GM12878 (cell line): ENCODE measurements at regions not wholly inside any gene's neighbourhood (a gene's known extent, or its start where the extent isn't known, plus 50 kb on each side); places are given as distances from the start of the nearest gene placed in this dataset.

Experiments used
- ATAC-seq: fragments of 200-7000 bp; cut with Tn5 transposase; 3 replicates; pipeline ENCODE4 v1.9.1; 2020; ENCODE audit warnings: mild to moderate bottlenecking, moderate library complexity
- BruUV-seq: library from RNA; stranded (reverse); fragments of 400-500 nt; replicated peaks from 2 replicates; lab custom pipeline; 2021; lab: Mats Ljungman, UMichigan
- CTCF ChIA-PET: fragments of 300-600 bp; sonication (Branson Sonifier 250); formaldehyde crosslinking; extraction: SDS; loops from one replicate; lab custom pipeline; 2021; ENCODE audit warnings: inconsistent platforms; lab: Yijun Ruan, JAX
- POLR2A ChIA-PET: fragments of 350-600 bp; formaldehyde crosslinking; extraction: SDS; loops from one replicate; lab custom pipeline; 2021; ENCODE audit warnings: inconsistent platforms; lab: Charles Lee
- RAD21 ChIA-PET: fragments of 300-600 bp; sonication (Branson Sonifier 250); formaldehyde crosslinking; loops from one replicate; lab custom pipeline; 2023; ENCODE audit warnings: antibody characterized with exemption; ENCODE audit not compliant: unreplicated experiment; lab: Charles Lee
- SMC1A ChIA-PET: fragments of 300-600 bp; sonication (Branson Sonifier 250); formaldehyde crosslinking; loops from one replicate; lab custom pipeline; 2023; ENCODE audit not compliant: unreplicated experiment, uncharacterized antibody; lab: Charles Lee
- DNase-seq: peaks from one replicate; pipeline ENCODE4 v3.0.0-alpha.2; 2011; ENCODE audit warnings: low read depth, low spot score
- FAIRE-seq: peaks from 3 replicates; lab custom pipeline; 2011; peaks lifted over from hg19 to GRCh38; lab: Jason Lieb, UNC
- H2AFZ ChIP-seq: 2 replicates; pipeline ENCODE4 v1.6.0; 2011; ENCODE audit warnings: low read depth, low read length, control low read depth; ENCODE audit not compliant: control insufficient read depth
- H3K27ac ChIP-seq: 2 replicates; pipeline ENCODE4 v1.5.1; 2011; ENCODE audit warnings: control low read depth; ENCODE audit not compliant: control insufficient read depth, insufficient read depth
- H3K27me3 ChIP-seq, 2 experiments: replicated peaks in 1 of 2; 2 replicates each; pipeline versions ENCODE4 v1.6.0 to v1.6.1; 2011; ENCODE audit warnings: low read length in 1 of 2; ENCODE audit not compliant: control insufficient read depth in 2 of 2, insufficient read depth in 2 of 2
- H3K36me3 ChIP-seq, 2 experiments: 2 replicates each; pipeline ENCODE4 v1.5.1; 2011; ENCODE audit warnings: low read length in 1 of 2; ENCODE audit not compliant: control insufficient read depth in 2 of 2, insufficient read depth in 2 of 2
- H3K4me1 ChIP-seq: 2 replicates; pipeline ENCODE4 v1.6.1; 2011; ENCODE audit warnings: mild to moderate bottlenecking, low read length, moderate library complexity, mixed read lengths; ENCODE audit not compliant: control insufficient read depth, insufficient read depth
- H3K4me2 ChIP-seq: 2 replicates; pipeline ENCODE4 v1.6.0; 2011; ENCODE audit warnings: control low read depth; ENCODE audit not compliant: control insufficient read depth, insufficient read depth
- H3K4me3 ChIP-seq: fragments of 200-600 bp; sonication (generic); 2 replicates; pipeline ENCODE4 v1.5.1; 2016
- H3K79me2 ChIP-seq: 2 replicates; pipeline ENCODE4 v1.6.0; 2011; ENCODE audit warnings: low read length; ENCODE audit not compliant: control insufficient read depth, insufficient read depth
- H3K9ac ChIP-seq: 2 replicates; pipeline ENCODE4 v1.8.0; 2011; ENCODE audit warnings: low read length, control low read depth, mixed read lengths; ENCODE audit not compliant: control insufficient read depth, insufficient read depth
- H3K9me3 ChIP-seq: replicated peaks from 3 replicates; pipeline ENCODE4 v1.5.1; 2011; ENCODE audit warnings: mild to moderate bottlenecking, low read length; ENCODE audit not compliant: control insufficient read depth, insufficient read depth
- H4K20me1 ChIP-seq: 2 replicates; pipeline ENCODE4 v1.6.0; 2011; ENCODE audit not compliant: control insufficient read depth, insufficient read depth
- HCFC1 ChIP-seq: fragments of 150-350 bp; IDR thresholded peaks from 2 replicates; pipeline ENCODE4 v1.6.1; 2014; ENCODE audit warnings: low read length
- PAX8 ChIP-seq: fragments of 450-650 bp; IDR thresholded peaks from 2 replicates; pipeline ENCODE4 v1.6.1; 2017; ENCODE audit warnings: mild to moderate bottlenecking, moderate library complexity
- POLR2A ChIP-seq: IDR thresholded peaks from 2 replicates; pipeline ENCODE4 v1.6.1; 2011; ENCODE audit warnings: low read depth, mild to moderate bottlenecking, low read length
- SRF ChIP-seq, 2 experiments: IDR thresholded peaks; 2 replicates each; pipeline ENCODE4 v1.6.1; 2011; ENCODE audit warnings: low read depth in 2 of 2, low read length in 2 of 2, mild to moderate bottlenecking in 1 of 2, moderate library complexity in 1 of 2
- WGBS: methylation state at CpG from one replicate; pipeline ENCODE4 v1.1.6; 2016; ENCODE audit warnings: low lambda C conversion rate; ENCODE audit not compliant: insufficient replicate concordance, insufficient coverage; ENCODE audit errors: missing lambda C conversion rate; 5-methylcytosine and 5-hydroxymethylcytosine counted together
- in situ Hi-C: fragments of 300-500 bp; cut with MboI; formaldehyde crosslinking; loops from 9 replicates; pipeline ENCODE4 v1.14.3; 2018; ENCODE audit warnings: mixed read lengths
- intact Hi-C: fragments of 100-400 bp; cut with micrococcal nuclease; formaldehyde crosslinking; loops from one replicate; pipeline ENCODE4 v1.14.2; 2022; ENCODE audit not compliant: unreplicated experiment
- TF ChIP-seq, protein P1 (sequence below): IDR thresholded peaks from 2 replicates; pipeline ENCODE4 v1.6.1; 2012; ENCODE audit warnings: low read length, inconsistent platforms
- TF ChIP-seq, protein P2 (sequence below): fragments of 450-650 bp; formaldehyde crosslinking; IDR thresholded peaks from 2 replicates; pipeline ENCODE4 v1.4.0; 2020; ENCODE audit warnings: mild to moderate bottlenecking, moderate library complexity
- TF ChIP-seq, protein P3 (sequence below): IDR thresholded peaks from 2 replicates; pipeline ENCODE4 v1.6.1; 2012; ENCODE audit warnings: improper control_type of control experiment, low read depth, low read length; ENCODE audit not compliant: insufficient replicate concordance

DNA sequence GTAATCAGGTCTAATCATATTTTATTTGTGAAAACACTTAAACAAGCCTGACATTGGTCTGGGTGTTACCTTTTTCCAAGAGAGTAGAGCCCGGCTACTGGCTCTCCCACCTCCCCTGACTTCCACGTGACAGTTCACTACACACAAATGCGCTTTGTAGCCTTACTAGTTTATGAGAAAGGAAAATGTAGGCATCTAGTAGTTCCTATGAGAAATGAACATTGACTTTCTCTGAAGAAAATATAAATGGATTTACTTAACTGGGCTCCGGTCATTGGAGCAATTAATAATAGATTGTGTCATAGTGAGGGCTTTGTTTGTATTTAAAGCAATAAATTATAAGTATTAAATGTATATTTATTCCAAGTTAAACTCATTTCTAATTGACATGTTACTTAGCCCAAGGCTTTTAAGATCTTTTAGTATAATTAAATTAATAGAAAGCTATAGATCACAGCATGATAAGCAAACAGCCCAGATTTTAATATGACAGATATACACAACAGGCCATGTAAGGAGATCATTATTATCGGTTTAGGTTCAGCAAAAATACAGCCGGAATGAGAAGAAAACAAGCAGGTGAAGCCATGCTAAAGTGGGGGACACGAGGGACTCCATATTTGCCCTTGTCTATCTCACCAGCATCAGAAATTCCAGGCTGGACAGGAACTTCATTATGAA is 756.5 kb upstream of the ADAMTS16 start:
- intact Hi-C loops, result no loop called here
- ChIA-PET SMC1A (no interaction called here), RAD21 (no interaction called here), POLR2A (no interaction called here), CTCF (no interaction called here)
- in situ Hi-C loops, result no loop called here
- ATAC-seq (no peak), DNase-seq (no peak), FAIRE-seq (no peak)
- Histone ChIP-seq H3K79me2 (no peaks in the 10 kb centered on the region), H3K27me3 (no peaks in the 10 kb centered on the region), H3K4me3 (no peak overlapping the region), H3K27ac (no peak overlapping the region), H3K9me3 (no peaks in the 10 kb centered on the region), H2AFZ (no peak overlapping the region), H4K20me1 (no peaks in the 10 kb centered on the region), H3K36me3 (no peaks in the 10 kb centered on the region), H3K9ac (no peak overlapping the region), H3K4me1 (no peaks in the 10 kb centered on the region), H3K4me2 (no peak overlapping the region)
- no TSS peak for BruUV-seq
- TF ChIP-seq, protein P1, sequence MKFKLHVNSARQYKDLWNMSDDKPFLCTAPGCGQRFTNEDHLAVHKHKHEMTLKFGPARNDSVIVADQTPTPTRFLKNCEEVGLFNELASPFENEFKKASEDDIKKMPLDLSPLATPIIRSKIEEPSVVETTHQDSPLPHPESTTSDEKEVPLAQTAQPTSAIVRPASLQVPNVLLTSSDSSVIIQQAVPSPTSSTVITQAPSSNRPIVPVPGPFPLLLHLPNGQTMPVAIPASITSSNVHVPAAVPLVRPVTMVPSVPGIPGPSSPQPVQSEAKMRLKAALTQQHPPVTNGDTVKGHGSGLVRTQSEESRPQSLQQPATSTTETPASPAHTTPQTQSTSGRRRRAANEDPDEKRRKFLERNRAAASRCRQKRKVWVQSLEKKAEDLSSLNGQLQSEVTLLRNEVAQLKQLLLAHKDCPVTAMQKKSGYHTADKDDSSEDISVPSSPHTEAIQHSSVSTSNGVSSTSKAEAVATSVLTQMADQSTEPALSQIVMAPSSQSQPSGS, result no peak
- WGBS, result 15% methylated on average over 7 of the region's 7 CpGs

DNA sequence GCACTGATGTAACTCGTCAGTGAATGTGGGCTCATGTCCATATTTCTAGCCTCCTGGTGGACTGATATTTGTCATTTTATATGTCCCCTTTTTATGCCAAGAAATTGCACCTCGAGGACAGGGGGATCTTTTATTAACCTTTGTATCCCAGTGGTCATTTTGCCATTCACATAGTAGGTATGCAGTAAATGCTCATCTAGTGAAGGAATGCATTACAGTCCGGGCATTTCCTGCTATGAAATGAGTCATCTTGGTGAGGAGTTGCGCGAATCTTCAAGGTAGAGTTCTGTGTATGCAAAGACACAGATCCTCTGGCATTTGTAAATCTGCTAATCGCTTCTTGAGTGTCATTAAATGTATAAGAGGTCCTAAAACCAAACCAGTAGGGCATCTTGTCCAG is 755.5 kb upstream of the ADAMTS16 start:
- Histone ChIP-seq H2AFZ (no peak overlapping the region), H3K27me3 (no peaks in the 10 kb centered on the region), H3K4me3 (no peak overlapping the region), H3K27ac (no peak overlapping the region), H3K4me1 (no peaks in the 10 kb centered on the region), H3K79me2 (no peaks in the 10 kb centered on the region), H3K4me2 (no peak overlapping the region), H4K20me1 (no peaks in the 10 kb centered on the region), H3K9ac (no peak overlapping the region), H3K36me3 (no peaks in the 10 kb centered on the region), H3K9me3 (no peaks in the 10 kb centered on the region)
- CTCF ChIA-PET, result no interaction called here
- SMC1A ChIA-PET, result no interaction called here
- in situ Hi-C loops, result no loop called here
- ATAC-seq (no peak), DNase-seq (no peak), FAIRE-seq (no peak)
- RAD21 ChIA-PET, result no interaction called here
- POLR2A ChIA-PET, result no interaction called here
- intact Hi-C loops, result no loop called here
- BruUV-seq, result no TSS peak
- 16% methylated on average over 6 of the region's 6 CpGs for WGBS
- TF ChIP-seq PAX8 (no peak), HCFC1 (no peak), SRF (IDR thresholded peaks at IDR 0.05; ENCODE audit: low read depth in 2 of 2, low read length in 2 of 2) (no peak), POLR2A (no peak)
- TF ChIP-seq, protein P2, sequence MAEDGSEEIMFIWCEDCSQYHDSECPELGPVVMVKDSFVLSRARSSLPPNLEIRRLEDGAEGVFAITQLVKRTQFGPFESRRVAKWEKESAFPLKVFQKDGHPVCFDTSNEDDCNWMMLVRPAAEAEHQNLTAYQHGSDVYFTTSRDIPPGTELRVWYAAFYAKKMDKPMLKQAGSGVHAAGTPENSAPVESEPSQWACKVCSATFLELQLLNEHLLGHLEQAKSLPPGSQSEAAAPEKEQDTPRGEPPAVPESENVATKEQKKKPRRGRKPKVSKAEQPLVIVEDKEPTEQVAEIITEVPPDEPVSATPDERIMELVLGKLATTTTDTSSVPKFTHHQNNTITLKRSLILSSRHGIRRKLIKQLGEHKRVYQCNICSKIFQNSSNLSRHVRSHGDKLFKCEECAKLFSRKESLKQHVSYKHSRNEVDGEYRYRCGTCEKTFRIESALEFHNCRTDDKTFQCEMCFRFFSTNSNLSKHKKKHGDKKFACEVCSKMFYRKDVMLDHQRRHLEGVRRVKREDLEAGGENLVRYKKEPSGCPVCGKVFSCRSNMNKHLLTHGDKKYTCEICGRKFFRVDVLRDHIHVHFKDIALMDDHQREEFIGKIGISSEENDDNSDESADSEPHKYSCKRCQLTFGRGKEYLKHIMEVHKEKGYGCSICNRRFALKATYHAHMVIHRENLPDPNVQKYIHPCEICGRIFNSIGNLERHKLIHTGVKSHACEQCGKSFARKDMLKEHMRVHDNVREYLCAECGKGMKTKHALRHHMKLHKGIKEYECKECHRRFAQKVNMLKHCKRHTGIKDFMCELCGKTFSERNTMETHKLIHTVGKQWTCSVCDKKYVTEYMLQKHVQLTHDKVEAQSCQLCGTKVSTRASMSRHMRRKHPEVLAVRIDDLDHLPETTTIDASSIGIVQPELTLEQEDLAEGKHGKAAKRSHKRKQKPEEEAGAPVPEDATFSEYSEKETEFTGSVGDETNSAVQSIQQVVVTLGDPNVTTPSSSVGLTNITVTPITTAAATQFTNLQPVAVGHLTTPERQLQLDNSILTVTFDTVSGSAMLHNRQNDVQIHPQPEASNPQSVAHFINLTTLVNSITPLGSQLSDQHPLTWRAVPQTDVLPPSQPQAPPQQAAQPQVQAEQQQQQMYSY, result no peak
- TF ChIP-seq, protein P3, sequence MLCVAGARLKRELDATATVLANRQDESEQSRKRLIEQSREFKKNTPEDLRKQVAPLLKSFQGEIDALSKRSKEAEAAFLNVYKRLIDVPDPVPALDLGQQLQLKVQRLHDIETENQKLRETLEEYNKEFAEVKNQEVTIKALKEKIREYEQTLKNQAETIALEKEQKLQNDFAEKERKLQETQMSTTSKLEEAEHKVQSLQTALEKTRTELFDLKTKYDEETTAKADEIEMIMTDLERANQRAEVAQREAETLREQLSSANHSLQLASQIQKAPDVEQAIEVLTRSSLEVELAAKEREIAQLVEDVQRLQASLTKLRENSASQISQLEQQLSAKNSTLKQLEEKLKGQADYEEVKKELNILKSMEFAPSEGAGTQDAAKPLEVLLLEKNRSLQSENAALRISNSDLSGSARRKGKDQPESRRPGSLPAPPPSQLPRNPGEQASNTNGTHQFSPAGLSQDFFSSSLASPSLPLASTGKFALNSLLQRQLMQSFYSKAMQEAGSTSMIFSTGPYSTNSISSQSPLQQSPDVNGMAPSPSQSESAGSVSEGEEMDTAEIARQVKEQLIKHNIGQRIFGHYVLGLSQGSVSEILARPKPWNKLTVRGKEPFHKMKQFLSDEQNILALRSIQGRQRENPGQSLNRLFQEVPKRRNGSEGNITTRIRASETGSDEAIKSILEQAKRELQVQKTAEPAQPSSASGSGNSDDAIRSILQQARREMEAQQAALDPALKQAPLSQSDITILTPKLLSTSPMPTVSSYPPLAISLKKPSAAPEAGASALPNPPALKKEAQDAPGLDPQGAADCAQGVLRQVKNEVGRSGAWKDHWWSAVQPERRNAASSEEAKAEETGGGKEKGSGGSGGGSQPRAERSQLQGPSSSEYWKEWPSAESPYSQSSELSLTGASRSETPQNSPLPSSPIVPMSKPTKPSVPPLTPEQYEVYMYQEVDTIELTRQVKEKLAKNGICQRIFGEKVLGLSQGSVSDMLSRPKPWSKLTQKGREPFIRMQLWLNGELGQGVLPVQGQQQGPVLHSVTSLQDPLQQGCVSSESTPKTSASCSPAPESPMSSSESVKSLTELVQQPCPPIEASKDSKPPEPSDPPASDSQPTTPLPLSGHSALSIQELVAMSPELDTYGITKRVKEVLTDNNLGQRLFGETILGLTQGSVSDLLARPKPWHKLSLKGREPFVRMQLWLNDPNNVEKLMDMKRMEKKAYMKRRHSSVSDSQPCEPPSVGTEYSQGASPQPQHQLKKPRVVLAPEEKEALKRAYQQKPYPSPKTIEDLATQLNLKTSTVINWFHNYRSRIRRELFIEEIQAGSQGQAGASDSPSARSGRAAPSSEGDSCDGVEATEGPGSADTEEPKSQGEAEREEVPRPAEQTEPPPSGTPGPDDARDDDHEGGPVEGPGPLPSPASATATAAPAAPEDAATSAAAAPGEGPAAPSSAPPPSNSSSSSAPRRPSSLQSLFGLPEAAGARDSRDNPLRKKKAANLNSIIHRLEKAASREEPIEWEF, result no peak
